Liver (tissue), 8 donors: ENCODE measurements at regions not wholly inside any gene's neighbourhood (a gene's known extent, or its start where the extent isn't known, plus 50 kb on each side); places are given as distances from the start of the nearest gene placed in this dataset.

Experiments
- DNase-seq: peaks from one replicate; pipeline ENCODE4 v3.0.0-alpha.2; 2017; ENCODE audit warnings: low spot score
- H3K27ac ChIP-seq, 2 donors: one replicate each; pipeline ENCODE4 v1.7.0; 2013; ENCODE audit warnings: inconsistent platforms in 2 of 2, low read length in 2 of 2, control low read depth in 1 of 2, low read depth in 1 of 2, mild to moderate bottlenecking in 1 of 2
- H3K27me3 ChIP-seq, 4 donors: one replicate each; pipeline versions ENCODE4 v1.6.1 to v1.7.0; 2013; ENCODE audit warnings: low read length in 3 of 4, inconsistent platforms in 1 of 4, mild to moderate bottlenecking in 1 of 4, moderate library complexity in 1 of 4; ENCODE audit not compliant: control insufficient read depth in 4 of 4, insufficient read depth in 4 of 4
- H3K36me3 ChIP-seq, 4 donors: one replicate each; pipeline versions ENCODE4 v1.6.1 to v1.7.0; 2013; ENCODE audit warnings: low read length in 3 of 4, mild to moderate bottlenecking in 3 of 4, low read depth in 1 of 4, moderate library complexity in 1 of 4; ENCODE audit not compliant: control insufficient read depth in 4 of 4, insufficient read depth in 3 of 4
- H3K4me1 ChIP-seq, 4 donors: one replicate each; pipeline versions ENCODE4 v1.6.1 to v1.7.0; 2013; ENCODE audit warnings: low read length in 3 of 4, mild to moderate bottlenecking in 3 of 4, moderate library complexity in 1 of 4; ENCODE audit not compliant: control insufficient read depth in 4 of 4, insufficient read depth in 4 of 4
- H3K4me3 ChIP-seq, 3 donors: one replicate each; pipeline versions ENCODE4 v1.6.1 to v1.7.0; 2013; ENCODE audit warnings: low read length in 3 of 3, control low read depth in 1 of 3, low read depth in 1 of 3, mild to moderate bottlenecking in 1 of 3
- H3K9ac ChIP-seq, 2 donors: one replicate each; pipeline ENCODE4 v1.7.0; 2013; ENCODE audit warnings: low read length in 2 of 2, mild to moderate bottlenecking in 2 of 2, moderate library complexity in 2 of 2, control low read depth in 1 of 2, low read depth in 1 of 2
- H3K9me3 ChIP-seq, 4 donors: one replicate each; pipeline versions ENCODE4 v1.6.1 to v1.7.0; 2013; ENCODE audit warnings: low read length in 3 of 4; ENCODE audit not compliant: control insufficient read depth in 4 of 4
- ATF3 ChIP-seq: IDR thresholded peaks from 2 replicates; pipeline ENCODE4 v1.6.1; 2016; ENCODE audit warnings: antibody characterized with exemption
- CTCF ChIP-seq: fragments of 150-350 bp; IDR thresholded peaks from 2 replicates; pipeline ENCODE4 v1.5.1; 2017; ENCODE audit warnings: improper control_type of control experiment, low read depth, low read length; ENCODE audit not compliant: missing input control
- FOXA1 ChIP-seq: IDR thresholded peaks from 2 replicates; pipeline ENCODE4 v1.6.1; 2016; ENCODE audit warnings: antibody characterized with exemption
- GABPA ChIP-seq, 2 donors: IDR thresholded peaks in 1 of 2; conservative IDR thresholded peaks in 1 of 2; 2 replicates each; pipeline ENCODE4 v1.6.1; 2016; ENCODE audit warnings: antibody characterized with exemption in 2 of 2, mild to moderate bottlenecking in 1 of 2, moderate library complexity in 1 of 2
- HNF4A ChIP-seq, 2 donors: conservative IDR thresholded peaks; 2 replicates each; pipeline ENCODE4 v1.6.1; 2016; ENCODE audit warnings: antibody characterized with exemption in 2 of 2, mild to moderate bottlenecking in 2 of 2
- HNF4G ChIP-seq: IDR thresholded peaks from 2 replicates; pipeline ENCODE4 v1.6.1; 2016; ENCODE audit warnings: antibody characterized with exemption
- REST ChIP-seq: IDR thresholded peaks from 2 replicates; pipeline ENCODE4 v1.6.1; 2016; ENCODE audit warnings: antibody characterized with exemption, mild to moderate bottlenecking
- SP1 ChIP-seq: IDR thresholded peaks from 2 replicates; pipeline ENCODE4 v1.6.1; 2018; ENCODE audit warnings: antibody characterized with exemption, mild to moderate bottlenecking
- TAF1 ChIP-seq: conservative IDR thresholded peaks from 2 replicates; pipeline ENCODE4 v1.6.1; 2016; ENCODE audit warnings: antibody characterized with exemption, mild to moderate bottlenecking
- ZBTB33 ChIP-seq: IDR thresholded peaks from 2 replicates; pipeline ENCODE4 v1.6.1; 2016; ENCODE audit warnings: antibody characterized with exemption
- WGBS: extraction: QIAGEN DNeasy Blood & Tissue Kit; methylation state at CpG from one replicate; pipeline ENCODE4 v1.1.7; 2013; 5-methylcytosine and 5-hydroxymethylcytosine counted together
- donor health status: healthy.
- donor health status: healthy.
- donor health status: healthy.
- donor health status: healthy.
- donor health status: healthy.

- Histone ChIP-seq H3K4me3 (no peak overlapping the region), H3K4me1 (no peaks in the 10 kb centered on the region), H3K9ac (no peak overlapping the region), H3K27me3 (no peaks in the 10 kb centered on the region), H3K36me3 (no peaks in the 10 kb centered on the region), H3K9me3 (no peaks in the 10 kb centered on the region), H3K27ac (no peak overlapping the region)
- 40% methylated on average over 4 of the region's 4 CpGs for WGBS
- TF ChIP-seq CTCF: no peak
- TF ChIP-seq SP1: no peak
- TF ChIP-seq ZBTB33: no peak
- no peak for TF ChIP-seq FOXA1
- DNase-seq: no peak
Measured at GRCh38 chr2:180289627-180290026, 282.5 kb upstream of the CWC22 start.

GRCh38 chr2:180279581-180279980 is 272.5 kb upstream of the CWC22 start:
- Histone ChIP-seq H3K36me3 (no peaks in the 10 kb centered on the region), H3K27ac (no peak overlapping the region), H3K27me3 (no peaks in the 10 kb centered on the region), H3K4me1 (no peaks in the 10 kb centered on the region), H3K4me3 (no peak overlapping the region), H3K9ac (no peak overlapping the region), H3K9me3 (no peaks in the 10 kb centered on the region)
- no peak for TF ChIP-seq HNF4A (conservative IDR thresholded peaks at IDR 0.05)
- TF ChIP-seq GABPA (IDR thresholded peaks at IDR 0.05 in 1 of 2, conservative IDR thresholded peaks at IDR 0.05 in 1 of 2): no peak
- no peak for TF ChIP-seq HNF4G
- no peak for TF ChIP-seq TAF1
- no peak for TF ChIP-seq ZBTB33
- TF ChIP-seq REST: no peak
- TF ChIP-seq ATF3: no peak
- no peak for TF ChIP-seq SP1
- DNase-seq: no peak
- WGBS: 69% methylated on average over 1 of the region's 1 CpG
